Activated T-cell treated with anti-CD3 and anti-CD28 coated beads, Interleukin-2, amount 50 U/mL, for 24 hours (primary cell): ENCODE measurements at regions not wholly inside any gene's neighbourhood (a gene's known extent, or its start where the extent isn't known, plus 50 kb on each side); places are given as distances from the start of the nearest gene placed in this dataset.

Experiments used
- DNase-seq: peaks from one replicate; pipeline ENCODE4 v3.0.0-alpha.2; 2020
- H3K27ac Mint-ChIP-seq: 2 replicates; pipeline ENCODE4 v1.8.0; 2020; ENCODE audit warnings: mild to moderate bottlenecking, mixed read lengths
- H3K27me3 Mint-ChIP-seq: 2 replicates; pipeline ENCODE4 v1.8.0; 2020; ENCODE audit warnings: mixed read lengths
- H3K36me3 Mint-ChIP-seq: 2 replicates; pipeline ENCODE4 v1.8.0; 2020; ENCODE audit warnings: low read depth, mixed read lengths
- H3K4me1 Mint-ChIP-seq: 2 replicates; pipeline ENCODE4 v1.8.0; 2020; ENCODE audit warnings: low read depth, mixed read lengths
- H3K4me3 Mint-ChIP-seq: 2 replicates; pipeline ENCODE4 v1.8.0; 2020; ENCODE audit warnings: mild to moderate bottlenecking, moderate library complexity, mixed read lengths
- H3K9me3 Mint-ChIP-seq: 2 replicates; pipeline ENCODE4 v1.8.0; 2020; ENCODE audit warnings: mixed read lengths

GRCh38 chr16:61596655-61597054 lies 439.6 kb downstream of the CDH8 start:
- no peaks in the 10 kb centered on the region for H3K4me1 Mint-ChIP-seq
- no peak overlapping the region for H3K27ac Mint-ChIP-seq
- peaks cover 20% of the 10 kb centered on the region for H3K9me3 Mint-ChIP-seq
- no peak for DNase-seq
- H3K27me3 Mint-ChIP-seq = no peaks in the 10 kb centered on the region
- H3K4me3 Mint-ChIP-seq = no peak overlapping the region
- H3K36me3 Mint-ChIP-seq = no peaks in the 10 kb centered on the region

- Mint-ChIP-seq H3K4me3 (no peak overlapping the region), H3K4me1 (no peaks in the 10 kb centered on the region)
Measured at GRCh38 chr16:61595605-61596004, 440.6 kb downstream of the CDH8 start.

GRCh38 chr16:61590577-61590976 lies 445.7 kb downstream of the CDH8 start:
- DNase-seq = no peak
- H3K9me3 Mint-ChIP-seq = peaks cover 28% of the 10 kb centered on the region
- H3K27ac Mint-ChIP-seq = no peak overlapping the region
- H3K27me3 Mint-ChIP-seq = no peaks in the 10 kb centered on the region
- H3K4me3 Mint-ChIP-seq = no peak overlapping the region
- H3K36me3 Mint-ChIP-seq = no peaks in the 10 kb centered on the region
- H3K4me1 Mint-ChIP-seq = no peaks in the 10 kb centered on the region

More at GRCh38 chr16:61595605-61596004, 440.6 kb downstream of the CDH8 start:
- H3K36me3 Mint-ChIP-seq = no peaks in the 10 kb centered on the region
- H3K27me3 Mint-ChIP-seq = no peaks in the 10 kb centered on the region
- peaks cover 20% of the 10 kb centered on the region for H3K9me3 Mint-ChIP-seq
- H3K27ac Mint-ChIP-seq = no peak overlapping the region
- no peak for DNase-seq

- Mint-ChIP-seq H3K27me3 (no peaks in the 10 kb centered on the region), H3K4me3 (no peak overlapping the region), H3K9me3 (peaks cover 28% of the 10 kb centered on the region), H3K4me1 (no peaks in the 10 kb centered on the region), H3K36me3 (no peaks in the 10 kb centered on the region), H3K27ac (no peak overlapping the region)
- DNase-seq = no peak
Measured at GRCh38 chr16:61587526-61587925, 448.7 kb downstream of the CDH8 start.

- Mint-ChIP-seq H3K27ac (no peak overlapping the region), H3K9me3 (peaks cover 23% of the 10 kb centered on the region), H3K4me3 (no peak overlapping the region), H3K4me1 (no peaks in the 10 kb centered on the region), H3K27me3 (no peaks in the 10 kb centered on the region), H3K36me3 (no peaks in the 10 kb centered on the region)
- DNase-seq = peak; percentile 13
Measured at GRCh38 chr16:61581417-61582046, 454.7 kb downstream of the CDH8 start.

GRCh38 chr16:61580579-61580978 lies 455.7 kb downstream of the CDH8 start:
- H3K27me3 Mint-ChIP-seq = no peaks in the 10 kb centered on the region
- H3K4me1 Mint-ChIP-seq = no peaks in the 10 kb centered on the region
- H3K9me3 Mint-ChIP-seq = peaks cover 27% of the 10 kb centered on the region
- no peaks in the 10 kb centered on the region for H3K36me3 Mint-ChIP-seq
- H3K27ac Mint-ChIP-seq = no peak overlapping the region
- H3K4me3 Mint-ChIP-seq = no peak overlapping the region
- DNase-seq = no peak

GRCh38 chr16:61579195-61579594 lies 457.0 kb downstream of the CDH8 start:
- Mint-ChIP-seq H3K4me3 (no peak overlapping the region), H3K9me3 (peaks cover 25% of the 10 kb centered on the region), H3K27ac (no peak overlapping the region), H3K36me3 (no peaks in the 10 kb centered on the region), H3K4me1 (no peaks in the 10 kb centered on the region), H3K27me3 (no peaks in the 10 kb centered on the region)
- no peak for DNase-seq

GRCh38 chr16:61576476-61576875 lies 459.8 kb downstream of the CDH8 start:
- Mint-ChIP-seq H3K4me1 (no peaks in the 10 kb centered on the region), H3K4me3 (no peak overlapping the region), H3K9me3 (peaks cover 43% of the 10 kb centered on the region), H3K27ac (no peak overlapping the region), H3K27me3 (no peaks in the 10 kb centered on the region), H3K36me3 (no peaks in the 10 kb centered on the region)
- no peak for DNase-seq

GRCh38 chr16:61575617-61576016 lies 460.6 kb downstream of the CDH8 start:
- Mint-ChIP-seq H3K36me3 (no peaks in the 10 kb centered on the region), H3K9me3 (peaks cover 47% of the 10 kb centered on the region), H3K27me3 (no peaks in the 10 kb centered on the region), H3K4me3 (no peak overlapping the region), H3K4me1 (no peaks in the 10 kb centered on the region), H3K27ac (no peak overlapping the region)
- DNase-seq = no peak

- no peaks in the 10 kb centered on the region for H3K36me3 Mint-ChIP-seq
- H3K9me3 Mint-ChIP-seq = peaks cover 41% of the 10 kb centered on the region
- no peaks in the 10 kb centered on the region for H3K27me3 Mint-ChIP-seq
Measured at GRCh38 chr16:61569028-61569427, 467.2 kb downstream of the CDH8 start.

GRCh38 chr16:61564716-61565115 lies 471.5 kb downstream of the CDH8 start:
- H3K4me1 Mint-ChIP-seq = no peaks in the 10 kb centered on the region
- H3K4me3 Mint-ChIP-seq = no peak overlapping the region
- H3K27me3 Mint-ChIP-seq = no peaks in the 10 kb centered on the region
- H3K36me3 Mint-ChIP-seq = no peaks in the 10 kb centered on the region
- no peak for DNase-seq
- no peak overlapping the region for H3K27ac Mint-ChIP-seq
- peaks cover 37% of the 10 kb centered on the region for H3K9me3 Mint-ChIP-seq

More at GRCh38 chr16:61569028-61569427, 467.2 kb downstream of the CDH8 start:
- H3K4me3 Mint-ChIP-seq = no peak overlapping the region
- DNase-seq = no peak
- H3K4me1 Mint-ChIP-seq = no peaks in the 10 kb centered on the region
- H3K27ac Mint-ChIP-seq = no peak overlapping the region

- Mint-ChIP-seq H3K4me3 (no peak overlapping the region), H3K36me3 (no peaks in the 10 kb centered on the region), H3K9me3 (peaks cover 29% of the 10 kb centered on the region), H3K27me3 (no peaks in the 10 kb centered on the region), H3K27ac (no peak overlapping the region), H3K4me1 (no peaks in the 10 kb centered on the region)
- DNase-seq = no peak
Measured at GRCh38 chr16:61555718-61556441, 480.4 kb downstream of the CDH8 start.

GRCh38 chr16:61549327-61549726 lies 486.9 kb downstream of the CDH8 start:
- Mint-ChIP-seq H3K4me3 (no peak overlapping the region), H3K4me1 (no peaks in the 10 kb centered on the region), H3K36me3 (no peaks in the 10 kb centered on the region), H3K27ac (no peak overlapping the region), H3K9me3 (peaks cover 31% of the 10 kb centered on the region), H3K27me3 (no peaks in the 10 kb centered on the region)
- DNase-seq = no peak

- Mint-ChIP-seq H3K9me3 (peaks cover 29% of the 10 kb centered on the region), H3K27me3 (no peaks in the 10 kb centered on the region), H3K27ac (no peak overlapping the region), H3K4me3 (no peak overlapping the region), H3K4me1 (no peaks in the 10 kb centered on the region), H3K36me3 (no peaks in the 10 kb centered on the region)
- no peak for DNase-seq
Measured at GRCh38 chr16:61547626-61548025, 488.6 kb downstream of the CDH8 start.

- Mint-ChIP-seq H3K27ac (no peak overlapping the region), H3K27me3 (no peaks in the 10 kb centered on the region), H3K36me3 (no peaks in the 10 kb centered on the region), H3K4me1 (no peaks in the 10 kb centered on the region), H3K9me3 (peaks cover 33% of the 10 kb centered on the region), H3K4me3 (no peak overlapping the region)
- no peak for DNase-seq
Measured at GRCh38 chr16:61544165-61544564, 492.1 kb downstream of the CDH8 start.
